GM18519 (cell line): ENCODE measurements at regions not wholly inside any gene's neighbourhood (a gene's known extent, or its start where the extent isn't known, plus 50 kb on each side); places are given as distances from the start of the nearest gene placed in this dataset.
"Not testable (repeated sequence)": the region's sequence is repeated elsewhere in the genome, so short reads cannot be mapped to it uniquely, and the experiment has no call there.

Source experiments
- ATAC-seq: cut with Tn5 transposase; IDR thresholded peaks from one replicate; pipeline ENCODE4 v1.9.1; 2021; ENCODE audit warnings: mild to moderate bottlenecking, moderate library complexity; ENCODE audit not compliant: unreplicated experiment, low FRiP score

- no peak for ATAC-seq
Measured at GRCh38 chr2:23009545-23010149, 375.3 kb upstream of the KLHL29 start.

- no peak for ATAC-seq
Measured at GRCh38 chr2:23012499-23012898, 372.5 kb upstream of the KLHL29 start.

- ATAC-seq, result no peak
Measured at GRCh38 chr2:23015651-23016200, 369.3 kb upstream of the KLHL29 start.

GRCh38 chr2:23019476-23019875 is 365.5 kb upstream of the KLHL29 start:
- ATAC-seq, result no peak

- ATAC-seq, result no peak
Measured at GRCh38 chr2:23020659-23021058, 364.3 kb upstream of the KLHL29 start.

GRCh38 chr2:23021311-23022120 is 363.5 kb upstream of the KLHL29 start:
- ATAC-seq, result no peak

- no peak for ATAC-seq
Measured at GRCh38 chr2:23023722-23024121, 361.3 kb upstream of the KLHL29 start.

- ATAC-seq, result no peak
Measured at GRCh38 chr2:23026671-23027070, 358.3 kb upstream of the KLHL29 start.

- ATAC-seq, result no peak
Measured at GRCh38 chr2:23027396-23027795, 357.6 kb upstream of the KLHL29 start.

GRCh38 chr2:23028106-23028505 is 356.9 kb upstream of the KLHL29 start:
- no peak for ATAC-seq

GRCh38 chr2:23029111-23029510 is 355.9 kb upstream of the KLHL29 start:
- no peak for ATAC-seq

GRCh38 chr2:23029951-23030350 is 355.0 kb upstream of the KLHL29 start:
- ATAC-seq, result no peak

GRCh38 chr2:23034996-23035395 is 350.0 kb upstream of the KLHL29 start:
- ATAC-seq, result no peak

- no peak for ATAC-seq
Measured at GRCh38 chr2:23036629-23037028, 348.4 kb upstream of the KLHL29 start.

GRCh38 chr2:23037596-23037995 is 347.4 kb upstream of the KLHL29 start:
- ATAC-seq, result no peak

- no peak for ATAC-seq
Measured at GRCh38 chr2:23041443-23041842, 343.5 kb upstream of the KLHL29 start.

- no peak for ATAC-seq
Measured at GRCh38 chr2:23042216-23042906, 342.6 kb upstream of the KLHL29 start.

- ATAC-seq, result no peak
Measured at GRCh38 chr2:23050388-23050787, 334.6 kb upstream of the KLHL29 start.

- no peak for ATAC-seq
Measured at GRCh38 chr2:23053601-23054000, 331.4 kb upstream of the KLHL29 start.

- ATAC-seq, result no peak
Measured at GRCh38 chr2:23055251-23055650, 329.7 kb upstream of the KLHL29 start.

GRCh38 chr2:23056846-23057245 is 328.1 kb upstream of the KLHL29 start:
- not testable (repeated sequence) for ATAC-seq
